Gastrocnemius medialis (tissue), 4 donors: ENCODE measurements at regions not wholly inside any gene's neighbourhood (a gene's known extent, or its start where the extent isn't known, plus 50 kb on each side); places are given as distances from the start of the nearest gene placed in this dataset.

Experiments used
- CTCF ChIP-seq, 5 experiments: fragments of 450-650 bp in 3 of 5; fragments of 200-600 bp in 2 of 5; sonication (generic) in 2 of 5; IDR thresholded peaks in 4 of 5; conservative IDR thresholded peaks in 1 of 5; 1 replicate in 4 of 5; 2 replicates in 1 of 5; pipeline ENCODE4 v1.5.1; 2016 to 2019; ENCODE audit warnings: antibody characterized with exemption in 5 of 5, mild to moderate bottlenecking in 3 of 5, moderate library complexity in 3 of 5
- POLR2A ChIP-seq, 2 donors: fragments of 450-650 bp; IDR thresholded peaks; one replicate each; pipeline ENCODE4 v1.6.1; 2017; ENCODE audit warnings: antibody characterized with exemption in 2 of 2, mild to moderate bottlenecking in 2 of 2, moderate library complexity in 2 of 2

DNA sequence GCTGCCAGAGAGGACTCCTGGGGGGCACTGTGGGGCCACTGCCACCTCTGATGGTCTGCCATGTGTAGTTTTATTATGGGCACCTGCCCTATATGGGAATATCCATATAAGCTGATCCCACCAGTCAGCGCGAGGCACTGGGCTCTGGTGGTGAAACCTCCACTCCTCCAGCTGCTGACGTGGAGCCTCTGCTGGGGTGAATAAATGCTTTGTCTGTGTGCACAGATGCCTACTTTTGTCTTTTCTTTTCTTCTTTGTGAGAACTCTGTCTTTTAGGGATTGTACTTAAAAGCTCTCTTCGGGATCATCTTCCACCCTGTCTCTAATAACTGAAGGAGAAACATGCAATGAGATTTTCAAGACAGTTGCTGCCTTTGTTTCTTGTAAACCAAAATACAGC is 68.9 kb upstream of the NCK2 start:
- TF ChIP-seq CTCF (IDR thresholded peaks at IDR 0.05 in 4 of 5, conservative IDR thresholded peaks at IDR 0.05 in 1 of 5) (no peak), POLR2A (IDR thresholded peaks at IDR 0.05) (no peak)
